ENCODE measurements at regions not wholly inside any gene's neighbourhood (a gene's known extent, or its start where the extent isn't known, plus 50 kb on each side); places are given as distances from the start of the nearest gene placed in this dataset.

DNA sequence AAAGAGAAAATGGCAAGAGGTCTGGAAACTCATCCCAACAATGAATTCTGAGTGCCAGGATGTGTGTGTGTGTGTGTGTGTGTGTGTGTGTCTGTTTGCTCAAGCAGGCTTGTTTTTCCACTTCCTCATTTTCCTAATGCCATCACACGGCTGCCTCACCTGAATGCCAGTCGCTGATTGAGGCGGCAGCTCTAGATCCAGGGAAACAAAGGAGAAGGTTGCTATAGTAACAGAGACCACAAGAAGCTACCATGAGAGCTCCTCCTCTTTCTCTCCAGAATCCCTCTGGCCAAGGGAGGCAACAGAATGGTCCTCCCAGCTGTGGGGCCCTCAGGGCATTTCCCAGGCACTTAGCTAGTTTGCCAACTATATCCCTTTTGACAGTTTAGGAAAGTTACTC is 241.1 kb upstream of the TSHZ2 start:
- H2BK5ac ChIP-seq (ENCODE audit: low read depth, low read length, poor library complexity, severe bottlenecking), result no peak overlapping the region
- no peak overlapping the region for H3K4me2 ChIP-seq (ENCODE audit: low read depth, low read length)
- H3K23ac ChIP-seq (ENCODE audit: low read depth, low read length), result no peak overlapping the region
- H3K4ac ChIP-seq (ENCODE audit: low read depth, low read length), result no peak overlapping the region
- H2AK9ac ChIP-seq (replicated peaks; ENCODE audit: low read depth, low read length, poor library complexity), result no peak overlapping the region
- no peak overlapping the region for H2BK120ac ChIP-seq (ENCODE audit: low read depth, low read length)
- no peak overlapping the region for H3K14ac ChIP-seq (replicated peaks; ENCODE audit: low read depth, low read length)
- ATAC-seq (ENCODE audit: low read depth) (no peak), DNase-seq (no peak)
- in situ Hi-C loops (cut with MboI; ENCODE audit: low sequenced_read_pairs), result no loop called here
- no peak overlapping the region for H4K8ac ChIP-seq (ENCODE audit: low read depth in 2 of 2, low read length in 2 of 2)
- no peaks in the 10 kb centered on the region; the same call in 1 of the 2 replicates for H3K9me3 ChIP-seq (ENCODE audit: control insufficient read depth, insufficient read depth, low read length)
- no peak overlapping the region for H3K4me3 ChIP-seq (ENCODE audit: insufficient read depth, low read depth, low read length)
- POLR2A ChIA-PET (ENCODE audit: unreplicated experiment), result no interaction called here
- H2BK20ac ChIP-seq (ENCODE audit: low read depth, low read length), result no peak overlapping the region
- H3K27ac ChIP-seq (ENCODE audit: insufficient read depth, low read length), result no peak overlapping the region
- dilution Hi-C loops (cut with HindIII; ENCODE audit: low sequenced_read_pairs, unreplicated experiment), result no loop called here
- WGBS, 2 experiments (ENCODE audit: extremely low coverage in 2 of 2, insufficient read length in 1 of 2), result 80% methylated on average over 1 of the region's 3 CpGs; no CpG with 5 or more reads in 1 of the 2 experiments
- no peak overlapping the region for H2BK15ac ChIP-seq (ENCODE audit: low read depth, low read length)
- no peaks in the 10 kb centered on the region for H3K79me1 ChIP-seq (ENCODE audit: low read depth in 1 of 2, low read length in 2 of 2)
- H2AK5ac ChIP-seq (ENCODE audit: low read depth, low read length), result no peak overlapping the region
- no peaks in the 10 kb centered on the region for H4K20me1 ChIP-seq (ENCODE audit: insufficient read depth, low read length)
- H4K91ac ChIP-seq (ENCODE audit: insufficient read depth, low read depth, low read length), result no peak overlapping the region
- no peaks in the 10 kb centered on the region for H3K4me1 ChIP-seq (ENCODE audit: control insufficient read depth, insufficient read depth, low read length)
- CTCF ChIA-PET, result no interaction called here
- H3K56ac ChIP-seq (ENCODE audit: extremely low read depth, insufficient read depth, low read length), result no peak overlapping the region
- H3K27me3 ChIP-seq (ENCODE audit: control insufficient read depth, insufficient read depth, low read length), result no peaks in the 10 kb centered on the region
- no peaks in the 10 kb centered on the region for H3K9me1 ChIP-seq (ENCODE audit: insufficient read depth, low read length)
- no TSS peak for BruUV-seq (replicated peaks)
- no peak overlapping the region for H3K18ac ChIP-seq (ENCODE audit: low read depth, low read length)
- H3K9ac ChIP-seq (ENCODE audit: low read depth, low read length), result no peak overlapping the region
- no peak overlapping the region for H2AFZ ChIP-seq (replicated peaks; ENCODE audit: low read length, poor library complexity)
- H4K5ac ChIP-seq (ENCODE audit: low read depth, low read length), result no peak overlapping the region
- no peak for TF ChIP-seq MAFK (IDR thresholded peaks at IDR 0.05; ENCODE audit: low read depth, low read length)
- TF ChIP-seq FOS (IDR thresholded peaks at IDR 0.05; ENCODE audit: low read depth, low read length), result no peak
- TF ChIP-seq MAZ (IDR thresholded peaks at IDR 0.05; ENCODE audit: borderline replicate concordance, low read depth, low read length), result no peak
- no peak for TF ChIP-seq MXI1 (IDR thresholded peaks at IDR 0.05; ENCODE audit: borderline replicate concordance, low read depth, low read length)
- TF ChIP-seq, protein P1, sequence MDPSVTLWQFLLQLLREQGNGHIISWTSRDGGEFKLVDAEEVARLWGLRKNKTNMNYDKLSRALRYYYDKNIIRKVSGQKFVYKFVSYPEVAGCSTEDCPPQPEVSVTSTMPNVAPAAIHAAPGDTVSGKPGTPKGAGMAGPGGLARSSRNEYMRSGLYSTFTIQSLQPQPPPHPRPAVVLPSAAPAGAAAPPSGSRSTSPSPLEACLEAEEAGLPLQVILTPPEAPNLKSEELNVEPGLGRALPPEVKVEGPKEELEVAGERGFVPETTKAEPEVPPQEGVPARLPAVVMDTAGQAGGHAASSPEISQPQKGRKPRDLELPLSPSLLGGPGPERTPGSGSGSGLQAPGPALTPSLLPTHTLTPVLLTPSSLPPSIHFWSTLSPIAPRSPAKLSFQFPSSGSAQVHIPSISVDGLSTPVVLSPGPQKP (IDR thresholded peaks at IDR 0.05; ENCODE audit: borderline replicate concordance, low read depth, low read length), result no peak
- no peak for TF ChIP-seq RAD21 (IDR thresholded peaks at IDR 0.05; ENCODE audit: low read length)
- no peak for TF ChIP-seq CTCF (conservative IDR thresholded peaks at IDR 0.05; ENCODE audit: low read depth, low read length)
- no peak for TF ChIP-seq CHD1 (IDR thresholded peaks at IDR 0.05; ENCODE audit: low read depth, low read length)
- TF ChIP-seq BHLHE40 (IDR thresholded peaks at IDR 0.05; ENCODE audit: low read depth, low read length), result no peak
- TF ChIP-seq POLR2A (IDR thresholded peaks at IDR 0.05; ENCODE audit: low read depth, low read length), result no peak
- no peak for TF ChIP-seq NFE2L2 (IDR thresholded peaks at IDR 0.05; ENCODE audit: low read depth, low read length)
- intact Hi-C loops (cut with micrococcal nuclease), result no loop called here
- H3K36me3 ChIP-seq (ENCODE audit: control insufficient read depth, insufficient read depth, low read length), result no peaks in the 10 kb centered on the region

Measured in IMR-90 (cell line).